Vagina (tissue), 2 donors: ENCODE measurements at regions not wholly inside any gene's neighbourhood (a gene's known extent, or its start where the extent isn't known, plus 50 kb on each side); places are given as distances from the start of the nearest gene placed in this dataset.

Source experiments
- DNase-seq, 2 donors: peaks; one replicate each; pipeline ENCODE4 v3.0.0-alpha.2; 2017; ENCODE audit errors: extremely low spot score in 2 of 2
- H3K27ac ChIP-seq: fragments of 200-600 bp; sonication (generic); one replicate; pipeline ENCODE4 v1.5.1; 2019
- H3K27me3 ChIP-seq: fragments of 200-600 bp; sonication (generic); one replicate; pipeline ENCODE4 v1.5.1; 2019
- H3K36me3 ChIP-seq, 2 donors: fragments of 200-600 bp; sonication (generic); one replicate each; pipeline ENCODE4 v1.5.1; 2017 to 2019
- H3K4me1 ChIP-seq: fragments of 200-600 bp; sonication (generic); one replicate; pipeline ENCODE4 v1.5.1; 2019
- H3K4me3 ChIP-seq, 2 donors: fragments of 200-600 bp; sonication (generic); 1 replicate in 1 of 2; 2 replicates in 1 of 2; pipeline ENCODE4 v1.5.1; 2016 to 2019
- H3K9me3 ChIP-seq: fragments of 200-600 bp; sonication (generic); one replicate; pipeline ENCODE4 v1.5.1; 2019
- CTCF ChIP-seq, 3 experiments: fragments of 450-650 bp in 2 of 3; fragments of 200-600 bp in 1 of 3; sonication (generic) in 1 of 3; IDR thresholded peaks; one replicate each; pipeline ENCODE4 v1.5.1; 2017 to 2019; ENCODE audit warnings: antibody characterized with exemption in 3 of 3, mild to moderate bottlenecking in 2 of 3, moderate library complexity in 2 of 3
- POLR2A ChIP-seq, 2 donors: fragments of 450-650 bp; IDR thresholded peaks; one replicate each; pipeline ENCODE4 v1.6.1; 2017; ENCODE audit warnings: antibody characterized with exemption in 2 of 2, mild to moderate bottlenecking in 2 of 2, moderate library complexity in 2 of 2
- POLR2AphosphoS5 ChIP-seq, 2 donors: sonication (generic); formaldehyde crosslinking; IDR thresholded peaks; one replicate each; pipeline ENCODE4 v1.9.0; 2017; ENCODE audit warnings: antibody characterized with exemption in 2 of 2, mild to moderate bottlenecking in 2 of 2, low read depth in 1 of 2; ENCODE audit not compliant: insufficient read depth in 1 of 2
- intact Hi-C: fragments of 100-400 bp; cut with DNase I; formaldehyde crosslinking; loops from one replicate; pipeline ENCODE4 v1.15.1; 2023

GRCh38 chr12:60255044-60255443 lies 659.2 kb downstream of the SLC16A7 start:
- H3K4me1 ChIP-seq = no peaks in the 10 kb centered on the region
- intact Hi-C loops = no loop called here
- no peak overlapping the region for H3K27ac ChIP-seq
- H3K27me3 ChIP-seq = no peaks in the 10 kb centered on the region
- DNase-seq = no peak
- H3K9me3 ChIP-seq = no peaks in the 10 kb centered on the region
- no peak overlapping the region for H3K4me3 ChIP-seq
- H3K36me3 ChIP-seq = no peaks in the 10 kb centered on the region
- TF ChIP-seq POLR2AphosphoS5 (IDR thresholded peaks at IDR 0.05; ENCODE audit: insufficient read depth in 1 of 2, low read depth in 1 of 2) (no peak), CTCF (IDR thresholded peaks at IDR 0.05) (no peak), POLR2A (IDR thresholded peaks at IDR 0.05) (no peak)

DNA sequence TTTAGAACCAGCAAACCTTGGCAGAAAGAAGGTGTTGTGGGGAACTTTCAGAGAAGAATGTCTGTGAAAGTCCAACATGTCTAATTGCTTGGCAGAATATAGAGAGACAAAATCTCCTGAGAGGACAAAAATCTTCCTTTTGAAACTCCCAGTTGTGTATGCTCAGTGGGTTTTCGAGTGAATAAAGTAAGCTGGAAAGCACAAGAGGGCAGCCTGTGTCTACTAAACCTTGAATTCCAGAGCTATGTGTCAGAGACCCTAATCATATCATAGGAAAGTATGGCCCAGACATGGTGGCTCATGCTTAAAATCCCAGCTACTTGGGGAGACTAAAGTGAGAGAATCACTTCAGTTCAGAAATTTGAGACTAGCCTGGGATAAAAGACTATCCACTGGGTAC lies 661.2 kb downstream of the SLC16A7 start:
- Histone ChIP-seq H3K4me1 (no peaks in the 10 kb centered on the region), H3K27me3 (no peaks in the 10 kb centered on the region), H3K27ac (no peak overlapping the region), H3K36me3 (no peaks in the 10 kb centered on the region), H3K4me3 (no peak overlapping the region), H3K9me3 (no peaks in the 10 kb centered on the region)
- no peak for DNase-seq
- intact Hi-C loops = no loop called here
- TF ChIP-seq POLR2AphosphoS5 (IDR thresholded peaks at IDR 0.05; ENCODE audit: insufficient read depth in 1 of 2, low read depth in 1 of 2) = no peak
- TF ChIP-seq POLR2A (IDR thresholded peaks at IDR 0.05) = no peak

DNA sequence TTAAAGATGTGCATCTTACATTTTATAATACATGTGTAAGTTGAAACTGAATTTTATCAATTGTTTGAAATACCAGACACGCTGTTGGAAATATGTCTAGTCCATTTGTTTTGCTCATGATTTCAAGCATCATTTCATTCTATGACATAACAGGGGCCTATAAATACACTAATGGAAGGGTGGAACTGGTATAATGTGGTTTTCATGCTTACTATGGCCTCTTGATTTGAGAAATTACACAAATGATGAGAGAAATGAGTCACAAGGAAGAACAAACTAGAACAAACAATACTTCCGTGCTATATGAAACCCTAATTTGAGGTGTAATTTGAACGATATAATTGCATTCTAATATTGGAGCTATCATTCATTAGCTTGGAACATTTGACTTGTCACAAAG lies 663.4 kb downstream of the SLC16A7 start:
- intact Hi-C loops = no loop called here
- no peaks in the 10 kb centered on the region for H3K9me3 ChIP-seq
- H3K4me1 ChIP-seq = no peaks in the 10 kb centered on the region
- H3K36me3 ChIP-seq = no peaks in the 10 kb centered on the region
- no peaks in the 10 kb centered on the region for H3K27me3 ChIP-seq
- no peak overlapping the region for H3K27ac ChIP-seq
- no peak for DNase-seq
- H3K4me3 ChIP-seq = no peak overlapping the region
- no peak for TF ChIP-seq CTCF (IDR thresholded peaks at IDR 0.05)
- no peak for TF ChIP-seq POLR2A (IDR thresholded peaks at IDR 0.05)
- TF ChIP-seq POLR2AphosphoS5 (IDR thresholded peaks at IDR 0.05; ENCODE audit: insufficient read depth in 1 of 2, low read depth in 1 of 2) = no peak

- Histone ChIP-seq H3K36me3 (no peaks in the 10 kb centered on the region), H3K27me3 (no peaks in the 10 kb centered on the region), H3K27ac (no peak overlapping the region), H3K4me1 (no peaks in the 10 kb centered on the region), H3K4me3 (no peak overlapping the region), H3K9me3 (no peaks in the 10 kb centered on the region)
- intact Hi-C loops = no loop called here
- TF ChIP-seq CTCF (IDR thresholded peaks at IDR 0.05) (no peak), POLR2AphosphoS5 (IDR thresholded peaks at IDR 0.05; ENCODE audit: insufficient read depth in 1 of 2, low read depth in 1 of 2) (no peak), POLR2A (IDR thresholded peaks at IDR 0.05) (no peak)
- no peak for DNase-seq
Observed at GRCh38 chr12:60262378-60262777, 666.5 kb downstream of the SLC16A7 start.

GRCh38 chr12:60263161-60263560 lies 667.3 kb downstream of the SLC16A7 start:
- Histone ChIP-seq H3K36me3 (no peaks in the 10 kb centered on the region), H3K27ac (no peak overlapping the region), H3K27me3 (no peaks in the 10 kb centered on the region), H3K4me3 (no peak overlapping the region), H3K9me3 (no peaks in the 10 kb centered on the region), H3K4me1 (no peaks in the 10 kb centered on the region)
- no peak for TF ChIP-seq POLR2AphosphoS5 (IDR thresholded peaks at IDR 0.05; ENCODE audit: insufficient read depth in 1 of 2, low read depth in 1 of 2)
- TF ChIP-seq POLR2A (IDR thresholded peaks at IDR 0.05) = no peak
- no peak for TF ChIP-seq CTCF (IDR thresholded peaks at IDR 0.05)
- intact Hi-C loops = no loop called here
- no peak for DNase-seq
